ENCODE measurements at regions not wholly inside any gene's neighbourhood (a gene's known extent, or its start where the extent isn't known, plus 50 kb on each side); places are given as distances from the start of the nearest gene placed in this dataset.

GRCh38 chr13:68190818-68191217 is 960.7 kb upstream of the PCDH9 start:
- no peak for FAIRE-seq
- DNase-seq (ENCODE audit: low spot score) = peak; percentile 44

DNA sequence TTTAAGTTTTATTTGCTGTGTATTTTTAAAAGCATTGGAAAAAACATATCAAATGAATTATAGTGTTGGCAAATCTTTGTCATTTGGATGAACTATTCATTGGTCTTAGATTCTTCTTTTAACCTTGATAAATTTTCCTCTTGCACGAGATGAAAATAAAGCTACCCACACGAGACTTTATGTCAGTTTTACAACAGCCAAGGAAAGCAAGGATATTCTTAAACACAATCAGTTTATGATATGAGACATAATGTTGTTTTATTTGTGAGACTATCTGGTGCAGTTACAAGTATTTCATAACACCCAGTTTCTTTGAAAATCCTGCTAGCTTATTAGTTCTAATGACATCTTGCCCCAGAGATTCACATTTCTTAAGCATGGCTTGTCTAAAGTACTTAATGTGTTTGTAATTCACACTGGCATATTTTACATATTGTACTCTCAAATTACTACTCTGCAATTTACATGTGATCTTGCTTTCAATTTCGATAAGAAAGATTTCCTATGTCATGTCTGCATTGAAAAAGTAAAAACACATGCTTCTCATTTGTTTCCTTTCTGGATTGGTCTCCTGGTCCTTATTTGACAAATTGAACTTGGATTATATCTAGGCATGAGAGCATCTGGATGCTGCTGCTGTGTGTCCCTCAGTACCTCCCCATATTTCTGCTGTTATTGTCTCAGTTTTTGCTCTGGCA is 955.5 kb upstream of the PCDH9 start:
- FAIRE-seq = no peak
- DNase-seq (ENCODE audit: low spot score) = no peak

DNA sequence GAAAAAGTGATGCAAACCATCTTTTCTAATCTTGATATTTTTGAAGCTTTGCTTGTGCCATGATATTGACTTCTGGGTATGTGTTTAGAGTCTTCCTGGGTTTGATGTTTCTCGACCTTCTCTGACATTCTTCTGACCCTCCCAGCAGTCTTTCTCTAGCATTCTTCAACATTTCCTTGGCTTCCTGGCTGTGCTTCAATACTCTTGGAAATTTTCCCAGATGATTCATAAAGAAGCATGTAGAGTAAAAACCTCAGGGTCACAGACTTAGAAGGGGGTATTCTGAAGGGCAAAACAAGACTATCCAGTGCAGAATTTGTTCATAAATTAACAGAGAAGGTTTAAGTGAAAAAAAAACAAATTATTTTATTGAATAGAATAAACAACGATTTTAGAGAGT is 946.3 kb upstream of the PCDH9 start:
- peak; percentile 68 for DNase-seq (ENCODE audit: low spot score)
- peak; percentile 87 for FAIRE-seq

- no peak for FAIRE-seq
- no peak for DNase-seq (ENCODE audit: low spot score)
These were observed 944.8 kb upstream of the PCDH9 start for GRCh38 chr13:68174893-68175292.

- peak; percentile 12 for DNase-seq (ENCODE audit: low spot score)
- no peak for FAIRE-seq
These were observed 943.0 kb upstream of the PCDH9 start for GRCh38 chr13:68173111-68173510.

GRCh38 chr13:68170961-68171360 is 940.8 kb upstream of the PCDH9 start:
- DNase-seq (ENCODE audit: low spot score) (no peak), FAIRE-seq (no peak)

DNA sequence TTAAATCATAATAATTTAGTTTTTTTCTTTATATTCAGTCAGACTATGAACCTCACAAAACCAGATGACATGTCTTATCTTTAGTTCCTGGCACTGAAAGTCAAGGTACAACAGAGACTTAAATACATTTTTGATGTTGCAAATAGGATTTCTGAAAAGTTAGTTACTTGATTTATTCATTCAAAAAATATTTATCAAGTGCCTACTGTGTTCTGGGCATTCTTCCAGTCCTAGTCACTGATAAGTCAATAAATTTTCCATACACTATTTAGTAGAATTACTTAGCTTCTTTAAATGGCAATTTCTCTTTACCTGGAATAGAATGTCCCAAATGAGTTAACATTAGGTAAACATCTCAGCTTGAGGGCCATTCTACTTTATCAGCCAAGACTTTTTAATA is 938.3 kb upstream of the PCDH9 start:
- DNase-seq (ENCODE audit: low spot score) (no peak), FAIRE-seq (no peak)

DNA sequence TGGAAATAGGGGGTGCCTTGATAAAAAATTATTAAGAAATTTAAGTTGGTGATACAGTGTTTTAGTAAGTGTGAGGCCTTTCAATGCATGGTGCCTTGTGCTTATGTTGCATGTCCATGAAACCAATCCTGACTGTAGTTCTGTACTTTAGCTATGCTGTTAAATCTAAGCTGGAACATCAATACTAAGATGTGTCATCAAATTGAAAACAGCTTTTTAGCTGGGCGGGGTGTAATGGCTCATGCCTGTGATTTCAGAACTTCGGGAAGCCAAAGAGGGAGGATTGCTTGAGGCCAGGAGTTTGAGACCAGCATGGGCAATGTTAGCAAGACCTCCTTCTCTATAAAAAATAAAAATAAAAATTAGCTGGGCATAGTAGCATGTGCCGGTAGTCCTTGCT is 930.3 kb upstream of the PCDH9 start:
- DNase-seq (ENCODE audit: low spot score) (no peak), FAIRE-seq (no peak)

- FAIRE-seq (no peak), DNase-seq (ENCODE audit: low spot score) (no peak)
These were observed 922.3 kb upstream of the PCDH9 start for GRCh38 chr13:68152414-68152813.

DNA sequence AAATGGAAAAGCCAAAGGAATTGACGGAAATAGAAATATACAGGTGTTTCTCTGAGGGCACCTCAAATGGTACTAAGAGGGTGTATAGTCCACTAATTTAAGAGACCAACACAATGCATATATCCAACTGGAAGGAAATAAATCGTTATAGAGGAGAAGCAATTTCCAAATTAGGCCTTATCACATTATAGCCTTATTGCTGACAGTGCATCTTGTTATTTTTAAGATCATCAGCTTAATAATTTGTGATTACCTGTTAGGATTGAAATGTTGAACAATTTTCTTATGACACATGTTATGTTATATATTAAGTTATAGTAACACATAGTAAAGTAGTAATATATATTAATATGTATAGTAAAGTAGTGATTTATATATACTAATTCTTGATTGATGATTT is 915.7 kb upstream of the PCDH9 start:
- no peak for FAIRE-seq

GRCh38 chr13:68128297-68128915 is 898.3 kb upstream of the PCDH9 start:
- DNase-seq (ENCODE audit: low spot score) = no peak

More for the DNA sequence above, 915.7 kb upstream of the PCDH9 start:
- no peak for DNase-seq (ENCODE audit: low spot score)

DNA sequence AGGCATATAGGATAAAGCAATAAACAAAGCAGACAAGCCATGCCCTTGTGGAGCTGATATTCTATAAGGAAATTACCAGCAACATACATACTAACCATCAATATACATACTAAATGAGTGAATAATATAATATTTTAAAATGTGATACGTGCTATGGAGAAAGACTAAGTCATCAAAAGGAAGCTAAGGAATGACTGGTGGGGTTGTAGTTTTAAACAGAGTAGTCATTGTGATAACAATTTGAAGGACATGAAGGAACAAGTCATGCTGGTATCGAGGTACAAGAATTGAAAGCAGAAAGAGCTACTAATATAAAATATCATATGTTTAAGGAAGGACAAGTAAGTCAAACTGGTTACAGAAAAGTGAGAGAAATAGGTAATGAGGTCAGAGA is 894.9 kb upstream of the PCDH9 start:
- DNase-seq (ENCODE audit: low spot score) = no peak
- FAIRE-seq = no peak

More at GRCh38 chr13:68128297-68128915, 898.3 kb upstream of the PCDH9 start:
- FAIRE-seq = no peak

- DNase-seq (ENCODE audit: low spot score) (no peak), FAIRE-seq (no peak)
These were observed 894.4 kb upstream of the PCDH9 start for GRCh38 chr13:68124437-68125086.

GRCh38 chr13:68110178-68110768 is 880.1 kb upstream of the PCDH9 start:
- DNase-seq (ENCODE audit: low spot score) (no peak), FAIRE-seq (no peak)

- no peak for FAIRE-seq
- DNase-seq (ENCODE audit: low spot score) = no peak
These were observed 877.5 kb upstream of the PCDH9 start for GRCh38 chr13:68107667-68108066.

DNA sequence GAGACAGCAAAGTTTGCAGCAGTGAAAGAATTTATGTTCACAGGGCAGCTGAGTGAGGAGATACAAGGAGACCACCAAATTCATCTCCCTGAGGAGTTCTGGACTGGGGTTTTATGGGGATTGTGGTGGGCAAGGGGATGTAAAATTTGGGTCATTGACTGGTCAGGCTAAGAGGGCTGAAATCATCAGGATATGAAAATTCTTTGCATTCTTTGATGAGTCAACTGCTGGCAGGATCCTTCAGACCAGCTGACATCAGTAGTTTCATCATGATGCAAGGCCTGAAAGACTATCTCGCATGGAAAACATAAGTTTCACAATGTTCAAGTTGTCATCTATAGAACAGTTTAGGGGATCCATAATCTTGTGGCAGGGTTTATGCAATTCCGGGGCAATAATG is 869.5 kb upstream of the PCDH9 start:
- FAIRE-seq (no peak), DNase-seq (ENCODE audit: low spot score) (peak; percentile 25)

DNA sequence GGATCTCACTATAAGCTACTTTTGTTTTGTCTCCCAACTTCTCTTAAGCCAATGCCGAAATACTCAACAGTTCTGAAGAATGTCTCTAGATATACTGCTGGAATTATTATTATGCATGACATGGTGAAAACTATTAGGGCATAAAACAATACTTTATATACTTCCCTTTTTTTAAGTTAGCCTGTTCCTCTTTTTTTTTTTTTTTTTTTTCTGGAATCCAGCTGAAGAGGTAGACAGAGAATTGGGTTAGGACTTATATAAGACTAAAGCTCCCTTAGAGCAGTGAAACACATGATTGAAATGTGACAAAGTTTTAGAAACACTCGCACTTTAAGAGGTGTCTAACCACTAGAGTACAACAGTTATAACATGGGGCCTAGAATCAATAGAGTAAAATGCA is 850.9 kb upstream of the PCDH9 start:
- no peak for DNase-seq (ENCODE audit: low spot score)
- no peak for FAIRE-seq

- FAIRE-seq = no peak
- DNase-seq (ENCODE audit: low spot score) = no peak
These were observed 848.7 kb upstream of the PCDH9 start for GRCh38 chr13:68078874-68079273.

DNA sequence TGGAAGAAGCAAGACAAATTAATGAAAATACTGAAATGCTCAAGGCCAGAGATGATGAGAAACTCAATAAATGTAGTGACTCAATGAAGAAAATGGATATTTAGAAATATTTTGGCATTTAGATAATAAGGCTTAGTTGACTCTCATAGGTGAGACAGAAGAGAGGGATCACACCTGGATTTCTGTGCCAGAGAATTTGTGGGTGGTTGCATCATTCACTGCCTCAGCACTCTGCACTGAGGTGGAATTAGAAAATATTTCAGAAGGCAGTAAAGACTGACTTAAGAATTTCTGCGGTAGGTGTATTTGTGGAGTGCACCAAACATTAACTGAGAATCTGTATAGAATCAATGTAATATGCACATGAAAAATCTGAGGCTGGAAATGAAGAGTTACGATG is 848.3 kb upstream of the PCDH9 start:
- FAIRE-seq = no peak
- no peak for DNase-seq (ENCODE audit: low spot score)

- DNase-seq (ENCODE audit: low spot score) (no peak), FAIRE-seq (no peak)
These were observed 845.9 kb upstream of the PCDH9 start for GRCh38 chr13:68076046-68076445.

DNA sequence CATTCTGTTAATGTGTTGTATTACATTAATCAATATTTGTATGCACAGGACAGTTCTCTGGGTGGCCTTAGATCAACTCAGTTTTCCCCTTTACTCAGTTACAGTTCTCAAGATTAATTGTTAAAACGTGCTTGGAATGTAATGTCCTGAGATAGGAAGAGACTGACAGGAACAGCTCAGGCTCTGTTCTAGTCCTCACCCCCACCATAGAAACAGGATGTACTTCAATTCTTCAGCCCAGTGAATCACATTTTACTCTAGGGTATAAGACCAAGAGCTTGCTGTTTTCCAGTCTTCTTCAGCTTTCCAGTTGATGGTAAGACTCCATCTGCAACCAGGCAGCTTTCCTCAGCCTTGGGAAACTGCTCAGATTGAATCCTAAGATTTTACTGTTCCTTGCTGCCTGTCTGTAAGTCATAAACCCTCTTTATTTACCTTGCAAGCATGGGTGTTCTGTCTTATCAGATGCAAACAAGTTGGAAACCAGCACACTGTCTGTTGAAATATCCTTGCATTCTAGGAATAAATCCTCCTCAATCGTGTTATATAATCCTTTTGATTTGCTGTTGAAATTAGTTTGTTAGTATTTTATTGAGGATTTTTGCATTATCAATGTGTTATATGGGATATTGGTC is 836.9 kb upstream of the PCDH9 start:
- DNase-seq (ENCODE audit: low spot score) (no peak), FAIRE-seq (no peak)
